ENCODE measurements at regions not wholly inside any gene's neighbourhood (a gene's known extent, or its start where the extent isn't known, plus 50 kb on each side); places are given as distances from the start of the nearest gene placed in this dataset.
"Not testable (repeated sequence)": the region's sequence is repeated elsewhere in the genome, so short reads cannot be mapped to it uniquely, and the experiment has no call there.

DNA sequence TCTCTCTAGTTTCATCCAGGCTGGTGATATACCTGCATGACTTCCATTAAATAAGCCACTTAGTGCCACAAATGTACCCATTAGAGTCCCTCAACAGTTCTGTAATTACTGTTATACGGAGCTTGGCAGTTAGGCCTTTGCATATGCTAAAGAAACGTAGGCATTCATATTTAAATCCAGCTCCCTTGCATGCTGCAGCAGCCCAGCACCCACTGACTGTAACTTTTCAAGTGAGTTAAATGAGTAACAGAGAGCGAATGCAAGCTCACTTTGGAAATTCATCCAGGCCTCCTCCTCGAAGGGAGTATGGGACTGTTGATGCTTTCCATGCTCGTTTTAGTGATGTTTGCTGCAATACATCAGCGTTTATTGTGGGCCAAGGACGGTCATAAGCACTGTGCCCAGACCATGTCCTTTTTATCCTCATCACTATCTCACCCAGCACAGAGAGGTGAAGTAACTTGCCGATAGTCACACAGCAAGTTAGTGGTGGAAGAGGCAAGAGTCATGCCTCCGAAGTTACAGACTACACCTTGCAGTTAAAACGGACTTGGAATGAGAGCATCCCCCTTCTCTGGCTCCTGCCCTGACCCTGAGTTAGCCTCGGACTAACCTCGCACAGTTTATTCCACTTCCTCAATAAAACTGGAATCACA, 179.4 kb upstream of the PDE10A start:
- DNase-seq: no peak

DNA sequence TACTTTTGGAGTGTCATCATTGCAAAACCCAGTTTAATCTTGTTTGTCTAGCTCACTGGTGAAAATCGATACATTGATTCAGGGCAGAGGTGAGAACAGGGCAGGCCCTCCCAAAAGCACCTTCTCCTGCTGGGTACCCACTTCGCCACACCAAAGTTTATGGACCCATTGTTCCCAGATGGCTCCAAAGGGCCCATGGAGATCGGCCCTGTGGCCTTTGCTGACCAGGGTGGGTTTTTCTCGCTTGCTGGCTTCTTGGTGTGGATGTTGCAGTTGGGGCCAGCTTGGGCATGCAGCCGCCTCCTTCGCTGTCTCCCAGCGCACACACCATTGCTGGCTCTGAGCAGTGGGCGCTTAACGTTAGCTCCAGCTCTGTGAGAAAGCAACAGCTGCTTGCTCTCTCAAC, 178.1 kb upstream of the PDE10A start:
- DNase-seq: no peak

DNA sequence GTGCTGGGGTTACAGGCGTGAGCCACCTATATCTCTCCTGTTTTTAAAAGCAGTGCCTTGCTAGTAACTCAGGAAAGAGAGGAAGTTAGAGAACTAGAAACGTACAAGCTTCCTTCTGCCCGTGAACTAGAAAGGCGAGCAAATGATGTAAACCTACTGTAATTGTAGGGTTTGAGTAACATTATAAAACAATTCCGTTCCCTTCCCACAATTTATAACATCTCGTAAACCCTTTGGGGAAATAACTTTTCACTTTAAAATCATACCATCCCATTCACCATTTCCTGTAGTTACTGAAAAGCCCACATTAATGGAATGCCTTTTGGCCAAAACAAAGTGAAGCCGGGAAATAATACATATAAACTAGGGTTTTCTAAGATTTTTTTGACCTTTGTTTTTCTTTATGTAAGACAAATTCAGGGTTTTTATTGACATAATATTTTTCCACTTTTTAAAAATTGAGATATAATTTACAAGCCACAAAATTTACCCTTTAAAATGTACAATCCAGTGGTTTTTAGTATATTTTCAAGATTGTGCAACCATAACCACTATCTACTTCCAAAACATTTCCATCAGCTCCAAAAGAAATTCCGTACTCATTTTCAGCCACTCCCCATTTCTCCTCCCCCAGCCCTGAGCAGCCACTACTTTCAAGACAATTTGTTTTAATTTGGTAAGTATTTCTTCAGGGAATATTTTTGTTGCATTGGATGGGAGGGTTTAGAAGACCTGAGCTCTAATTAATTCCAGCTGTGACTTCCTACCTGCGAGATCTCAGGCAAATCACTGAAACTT, 175.1 kb upstream of the PDE10A start:
- no peak for DNase-seq

DNA sequence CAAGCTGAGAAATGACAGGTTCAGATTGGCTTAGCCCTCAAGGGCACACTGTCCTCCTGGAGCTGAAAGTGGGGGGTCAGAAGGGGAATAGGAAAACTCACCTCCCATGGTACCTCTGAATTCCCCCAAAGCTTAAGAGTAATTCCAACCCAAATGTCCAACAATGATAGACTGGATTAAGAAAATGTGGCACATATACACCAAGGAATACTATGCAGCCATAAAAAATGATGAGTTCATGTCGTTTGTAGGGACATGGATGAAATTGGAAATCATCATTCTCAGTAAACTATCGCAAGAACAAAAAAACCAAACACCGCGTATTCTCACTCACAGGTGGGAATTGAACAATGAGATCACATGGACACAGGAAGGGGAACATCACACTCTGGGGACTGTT, 173.6 kb upstream of the PDE10A start:
- DNase-seq: not testable (repeated sequence)

- DNase-seq: no peak
Measured at GRCh38 chr6:165835410-165835851, 172.4 kb upstream of the PDE10A start.

DNA sequence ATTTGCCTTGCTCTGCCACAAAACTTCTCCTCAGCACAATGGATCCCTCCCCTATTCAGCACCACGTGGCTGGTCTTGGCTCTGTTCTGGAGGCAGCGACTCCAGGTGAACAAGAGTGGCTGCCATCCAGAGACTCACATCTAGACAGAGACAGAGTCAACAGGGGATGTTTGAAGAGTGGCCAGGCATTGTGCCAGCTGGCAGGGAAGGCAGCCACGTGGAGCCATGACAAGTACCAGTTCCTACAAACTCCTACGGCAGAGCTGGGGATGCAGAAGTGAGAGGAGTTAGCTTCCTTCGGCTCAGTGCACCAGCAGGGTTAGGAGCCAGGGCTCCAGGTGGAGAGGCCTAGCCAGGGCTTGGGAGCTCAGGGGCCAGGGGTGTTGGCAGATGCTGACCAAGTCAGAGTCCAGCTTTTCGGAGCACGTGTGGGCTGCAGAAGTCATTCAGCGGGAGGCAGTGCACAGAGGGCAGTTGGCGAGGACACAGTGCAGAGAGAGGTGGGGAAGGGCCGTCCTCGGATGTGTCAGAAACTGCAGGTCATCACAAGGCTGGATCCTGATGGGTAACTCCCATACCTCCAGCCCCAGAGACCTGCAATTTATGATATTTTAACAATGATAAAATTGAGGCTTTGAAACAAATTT, 171.7 kb upstream of the PDE10A start:
- DNase-seq: no peak

GRCh38 chr6:165833355-165833754, 170.3 kb upstream of the PDE10A start:
- DNase-seq: no peak

DNA sequence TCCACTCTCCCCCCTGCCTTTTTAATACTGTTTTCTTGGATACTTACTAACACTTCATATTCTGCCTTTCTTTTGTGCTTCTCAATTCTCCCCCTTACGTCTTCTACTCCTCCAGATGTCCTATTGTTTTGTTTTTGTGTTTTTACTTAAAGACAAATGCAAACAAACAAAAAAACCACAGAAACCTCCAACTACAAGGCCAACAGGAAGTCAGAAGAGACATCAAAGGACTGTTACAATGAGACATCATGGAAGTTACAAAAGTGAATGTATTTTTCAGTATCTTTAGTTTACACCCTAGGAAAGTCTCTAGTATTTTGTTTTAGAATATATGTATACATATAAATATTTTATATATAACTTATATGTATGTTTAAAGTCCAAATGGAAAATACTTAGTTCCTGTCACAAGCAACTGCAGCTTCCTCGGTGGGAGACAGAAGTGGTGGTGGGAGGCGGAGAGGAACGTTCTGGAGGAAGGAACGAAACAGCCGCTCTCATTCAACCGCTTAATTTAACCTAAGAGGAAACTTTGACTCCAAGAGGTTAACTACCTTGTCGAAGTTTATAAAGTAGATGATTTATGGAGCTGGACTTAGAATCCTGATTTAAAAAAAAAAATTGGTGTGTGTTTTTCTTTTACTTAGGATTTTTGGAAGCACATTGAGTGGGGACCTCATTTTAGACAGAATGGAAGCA, 168.9 kb upstream of the PDE10A start:
- DNase-seq: no peak

GRCh38 chr6:165830761-165831160, 167.7 kb upstream of the PDE10A start:
- no peak for DNase-seq

DNA sequence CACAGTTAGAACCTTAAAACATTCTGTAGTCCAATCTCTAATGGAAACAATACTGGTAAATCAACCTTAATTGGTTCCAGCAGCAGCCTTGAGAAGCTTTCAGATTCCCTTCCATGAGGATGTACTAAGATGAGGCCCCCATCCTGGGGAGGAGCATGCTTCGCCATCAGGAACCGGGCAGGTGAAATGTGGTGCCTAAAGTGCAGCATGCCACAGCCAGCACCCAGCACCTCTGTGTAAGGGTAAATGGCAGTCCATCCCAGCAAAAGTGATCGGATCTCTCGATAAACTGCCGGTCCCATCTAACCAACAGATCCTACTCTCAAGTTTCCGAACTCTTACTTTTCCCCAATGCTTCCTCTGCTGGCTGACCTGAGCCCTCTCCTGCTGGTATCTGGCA, 166.3 kb upstream of the PDE10A start:
- DNase-seq: no peak

GRCh38 chr6:165827190-165827518, 164.1 kb upstream of the PDE10A start:
- DNase-seq: no peak

DNA sequence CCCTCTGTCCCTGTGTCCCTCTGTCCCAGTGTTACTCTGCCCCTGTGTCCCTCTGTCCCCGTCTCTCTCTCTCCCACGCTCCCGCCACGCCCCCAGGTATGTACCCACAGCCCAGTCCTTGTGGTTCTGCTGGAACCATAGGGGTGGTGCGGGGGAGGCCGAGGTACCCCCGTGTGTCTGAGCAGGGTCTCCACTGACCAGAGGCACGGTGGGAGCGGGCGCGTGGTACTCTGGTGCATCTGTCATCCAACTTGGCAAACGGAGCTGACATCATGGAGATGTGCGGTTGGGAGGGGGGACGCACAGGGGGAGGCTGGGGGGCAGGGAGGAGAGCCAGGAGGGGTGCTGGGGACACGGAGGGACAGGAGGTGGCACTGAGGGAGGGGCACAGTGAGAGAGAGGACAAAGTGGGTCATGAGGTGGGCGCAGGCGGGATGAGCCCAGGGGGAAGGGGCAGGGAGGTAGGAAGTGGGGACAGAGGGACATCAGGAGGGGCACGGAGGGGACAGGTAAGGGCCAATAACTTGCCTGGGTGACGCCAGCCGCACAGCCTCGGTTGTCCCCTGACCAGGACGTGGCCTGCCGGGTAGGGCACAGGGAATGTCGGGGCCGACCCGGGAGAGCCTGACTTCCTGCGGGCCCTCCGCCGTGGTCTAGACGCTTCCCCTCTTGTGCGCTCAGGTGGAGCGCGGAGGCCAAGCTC, 163.6 kb upstream of the PDE10A start:
- DNase-seq: no peak

GRCh38 chr6:165825256-165825815, 162.3 kb upstream of the PDE10A start:
- DNase-seq: no peak

GRCh38 chr6:165823609-165824326, 160.7 kb upstream of the PDE10A start:
- DNase-seq: no peak

- no peak for DNase-seq
Measured at GRCh38 chr6:165822501-165822900, 159.5 kb upstream of the PDE10A start.

DNA sequence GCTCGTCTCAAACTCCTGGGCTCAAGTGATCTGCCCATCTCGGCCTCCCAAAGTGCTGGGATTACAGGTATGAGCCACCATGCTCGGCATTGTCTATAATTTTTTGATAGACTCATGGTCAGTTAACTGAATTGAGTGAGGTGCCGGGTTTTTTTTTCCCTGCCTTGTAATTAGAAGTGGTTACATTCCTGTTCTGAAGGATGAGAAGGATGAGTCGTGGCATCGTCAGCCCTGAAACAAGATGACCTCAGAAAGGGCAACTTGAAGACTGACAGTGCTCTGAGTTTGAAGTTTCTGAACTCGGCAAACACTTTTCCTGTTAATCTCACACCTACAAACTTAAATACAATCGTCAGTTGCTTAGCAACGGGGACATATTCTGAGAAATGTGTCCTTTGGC, 158.7 kb upstream of the PDE10A start:
- DNase-seq: no peak

GRCh38 chr6:165820934-165821333, 157.9 kb upstream of the PDE10A start:
- no peak for DNase-seq

- DNase-seq: no peak
Measured at GRCh38 chr6:165820407-165820806, 157.4 kb upstream of the PDE10A start.

GRCh38 chr6:165819394-165819793, 156.4 kb upstream of the PDE10A start:
- no peak for DNase-seq

GRCh38 chr6:165818200-165818599, 155.2 kb upstream of the PDE10A start:
- no peak for DNase-seq

DNA sequence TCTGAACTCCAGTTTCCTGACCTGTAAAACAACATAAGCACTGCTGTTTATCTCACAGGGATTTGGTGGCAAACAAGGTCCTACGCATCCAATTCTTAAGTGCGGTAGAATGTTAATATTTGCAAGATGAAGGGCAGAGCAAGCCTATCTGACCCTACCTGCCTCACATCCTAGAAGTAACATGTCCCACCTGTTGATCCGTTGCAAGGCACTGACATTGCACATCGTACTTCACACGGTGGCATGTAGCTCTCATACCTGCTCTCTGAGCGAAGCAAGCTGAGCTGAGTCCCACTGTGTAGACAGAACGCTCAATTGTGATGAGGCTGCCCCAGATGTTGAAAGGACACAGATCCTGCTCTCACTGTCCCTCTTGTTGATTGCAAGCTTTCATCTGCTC, 154.7 kb upstream of the PDE10A start:
- no peak for DNase-seq

DNA sequence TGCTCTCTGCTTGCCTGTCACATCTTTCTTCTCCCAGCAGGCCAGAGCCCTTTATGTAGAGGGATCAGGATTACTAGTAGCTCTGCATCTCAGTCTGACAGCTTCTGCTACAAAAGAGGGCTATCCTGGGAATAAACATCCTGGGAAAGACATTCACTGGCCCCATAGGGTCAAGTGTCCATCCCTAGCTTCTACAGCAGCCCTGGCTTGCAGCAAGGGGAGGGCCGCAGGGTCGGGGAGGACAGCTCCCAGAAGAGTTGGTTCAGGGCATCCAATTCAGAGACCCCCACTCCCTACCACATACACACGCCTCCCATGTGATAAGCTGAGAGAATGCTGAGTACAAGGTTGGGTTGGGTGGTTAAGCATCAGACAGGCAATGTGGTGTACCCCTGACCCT, 154.1 kb upstream of the PDE10A start:
- DNase-seq: no peak

Measured in NCI-H2107 (cell line).